ENCODE measurements at regions not wholly inside any gene's neighbourhood (a gene's known extent, or its start where the extent isn't known, plus 50 kb on each side); places are given as distances from the start of the nearest gene placed in this dataset.
"Not testable (repeated sequence)": the region's sequence is repeated elsewhere in the genome, so short reads cannot be mapped to it uniquely, and the experiment has no call there.

GRCh38 chr6:139742671-139743070, 368.2 kb upstream of the CITED2 start:
- DNase-seq, result no peak

- no peak for DNase-seq
Observed at GRCh38 chr6:139738801-139739455, 364.5 kb upstream of the CITED2 start.

GRCh38 chr6:139736325-139736906, 362.0 kb upstream of the CITED2 start:
- no peak for DNase-seq

DNA sequence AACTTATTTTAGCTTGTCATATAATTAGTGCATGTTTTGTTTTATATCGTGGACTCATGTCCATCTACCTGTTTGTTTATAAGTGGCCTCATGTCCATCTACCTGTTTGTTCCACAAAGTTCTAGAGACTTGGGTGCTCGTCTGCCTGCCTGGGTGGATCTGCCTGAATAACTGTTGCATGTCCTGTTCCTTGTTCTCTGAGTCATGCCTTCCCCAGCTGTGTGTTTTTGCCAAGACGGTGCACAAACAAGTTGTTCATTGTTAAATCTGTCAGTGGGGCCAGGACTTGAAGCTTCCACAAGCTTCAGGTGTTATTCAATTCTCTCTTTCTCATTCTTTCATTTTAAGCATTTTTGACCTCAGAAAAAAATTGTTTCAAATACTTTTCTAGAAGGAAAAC, 358.0 kb upstream of the CITED2 start:
- no peak for DNase-seq

- DNase-seq, result no peak
Observed at GRCh38 chr6:139730340-139730974, 356.0 kb upstream of the CITED2 start.

DNA sequence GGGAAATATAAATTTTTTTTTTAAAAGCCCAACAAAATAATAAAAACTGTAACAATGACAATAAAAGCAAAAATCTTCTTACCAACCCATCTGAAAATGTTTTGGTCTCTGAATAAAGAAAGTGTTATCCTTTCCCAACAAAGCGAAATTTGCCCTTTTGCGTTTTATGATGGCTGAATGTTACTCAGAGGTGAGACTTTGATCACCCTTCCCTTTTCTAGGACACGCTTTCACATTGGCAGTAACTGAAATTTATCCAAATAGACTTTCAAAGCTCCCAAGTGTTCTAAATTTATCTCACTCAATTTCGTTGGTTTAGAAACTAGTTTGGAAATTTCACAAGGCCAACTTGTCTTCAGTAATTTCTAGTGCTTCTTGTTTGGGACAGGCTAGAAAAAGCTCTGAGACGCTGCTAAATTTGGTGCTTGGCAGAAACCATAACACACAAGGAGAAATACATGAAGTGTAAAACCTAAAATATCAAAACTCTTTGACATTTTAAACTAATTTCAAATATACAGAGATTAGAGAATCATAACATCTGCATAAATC, 354.5 kb upstream of the CITED2 start:
- DNase-seq, result no peak

GRCh38 chr6:139726272-139726671, 351.8 kb upstream of the CITED2 start:
- not testable (repeated sequence) for DNase-seq

- no peak for DNase-seq
Observed at GRCh38 chr6:139722530-139722929, 348.1 kb upstream of the CITED2 start.

- no peak for DNase-seq
Observed at GRCh38 chr6:139721954-139722353, 347.5 kb upstream of the CITED2 start.

DNA sequence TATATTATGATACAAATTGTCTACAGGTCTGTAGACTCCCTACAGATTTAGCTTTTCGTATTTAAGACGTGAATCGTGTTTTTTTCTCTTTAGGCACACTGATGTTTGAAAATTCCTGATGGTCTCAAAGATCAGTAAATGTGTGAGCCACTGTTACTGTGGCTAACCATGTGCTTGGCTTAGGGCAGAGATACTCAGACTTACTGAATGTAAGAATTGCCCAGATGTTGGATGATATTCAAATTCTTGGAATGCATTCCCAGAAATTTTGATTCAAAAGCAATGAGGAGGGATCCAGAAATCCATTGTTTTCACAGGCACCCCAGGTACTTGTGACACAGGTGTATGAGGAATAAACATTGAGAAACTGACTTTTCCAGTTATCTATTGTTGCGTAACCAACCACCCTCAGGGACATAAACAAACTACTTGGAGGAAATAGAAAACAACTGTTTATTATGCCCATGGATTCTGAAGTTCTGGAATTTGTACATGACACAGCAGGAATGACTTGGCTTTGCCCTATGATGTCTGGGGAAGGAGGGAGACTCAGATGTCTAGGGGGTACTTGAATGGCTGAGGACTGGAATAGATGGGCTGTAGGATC, 339.6 kb upstream of the CITED2 start:
- DNase-seq, result no peak

DNA sequence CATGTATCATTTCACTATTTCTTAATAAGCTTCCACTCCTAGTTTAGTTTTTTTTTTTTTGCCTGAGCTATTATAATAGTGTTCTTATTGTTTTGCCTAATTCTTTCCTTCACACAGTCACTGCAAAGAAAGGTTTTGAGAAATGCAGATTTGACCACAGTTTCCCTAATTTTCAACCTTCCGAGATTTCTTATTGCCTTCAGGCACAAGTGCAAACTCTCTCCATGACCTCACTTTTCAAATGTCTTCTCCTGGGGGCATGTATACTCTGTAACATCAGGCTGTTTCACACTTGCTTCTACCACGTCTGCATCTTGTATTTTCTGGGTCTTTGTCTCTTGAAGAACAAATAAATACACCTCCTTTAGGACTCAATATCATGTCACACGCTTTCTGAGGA, 339.0 kb upstream of the CITED2 start:
- no peak for DNase-seq

- no peak for DNase-seq
Observed at GRCh38 chr6:139712830-139713229, 338.4 kb upstream of the CITED2 start.

- no peak for DNase-seq
Observed at GRCh38 chr6:139711804-139712585, 337.5 kb upstream of the CITED2 start.

GRCh38 chr6:139710556-139710955, 336.1 kb upstream of the CITED2 start:
- no peak for DNase-seq

GRCh38 chr6:139708337-139709199, 334.1 kb upstream of the CITED2 start:
- DNase-seq, result no peak

DNA sequence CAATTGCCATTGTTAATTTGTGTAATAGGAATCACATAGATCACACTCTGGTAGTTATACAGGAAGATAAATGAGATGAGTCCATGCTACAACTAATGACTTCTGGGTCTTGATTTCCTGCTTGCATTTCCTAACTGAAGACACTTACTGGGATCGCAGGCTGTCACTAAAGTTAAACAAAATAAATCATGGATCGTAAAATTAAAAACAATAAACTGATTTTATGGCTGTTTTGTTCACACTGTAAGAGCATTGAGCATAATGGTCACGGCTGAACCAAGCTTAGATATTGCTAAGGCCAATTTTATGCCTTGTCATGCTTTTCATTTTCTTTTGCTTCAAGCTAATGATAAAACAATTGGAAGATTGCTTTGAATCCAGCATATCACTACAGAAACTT, 332.5 kb upstream of the CITED2 start:
- DNase-seq, result no peak

DNA sequence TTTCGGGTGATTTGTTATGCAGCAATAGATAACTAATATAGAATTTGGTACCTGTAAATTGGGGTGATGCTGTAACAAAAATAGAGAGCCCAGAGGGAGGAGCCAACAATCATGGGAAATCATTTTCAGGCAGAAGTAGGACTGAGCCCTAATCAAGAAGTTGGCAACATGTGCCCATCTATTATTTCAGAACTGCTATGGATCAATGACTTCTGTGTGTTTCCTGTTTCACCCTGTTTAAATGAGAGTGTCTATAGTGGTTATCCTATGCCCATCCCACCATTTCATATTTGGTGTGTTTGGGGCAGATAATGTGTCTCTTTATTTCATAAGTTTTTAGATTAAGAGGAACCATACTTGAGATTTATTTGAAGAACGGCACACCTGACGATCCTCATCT, 330.8 kb upstream of the CITED2 start:
- DNase-seq, result no peak

DNA sequence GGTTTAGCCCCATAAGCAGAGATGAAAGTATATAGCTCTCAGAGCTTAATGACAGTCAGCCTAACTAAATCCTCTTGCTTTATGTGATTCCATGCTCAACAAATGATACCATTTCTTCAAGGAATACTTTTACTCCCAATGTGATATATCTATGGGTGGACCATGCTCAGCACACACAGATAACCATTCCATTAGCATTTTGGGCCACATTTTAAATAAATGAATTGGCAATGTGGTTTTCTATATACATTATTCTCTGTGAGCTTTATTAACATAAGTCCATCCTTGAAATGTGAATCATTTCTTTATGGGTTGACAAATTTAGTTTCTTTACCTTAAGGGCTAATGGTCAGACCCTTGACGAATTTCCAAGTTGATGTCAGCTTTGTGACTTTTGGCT, 329.3 kb upstream of the CITED2 start:
- no peak for DNase-seq

DNA sequence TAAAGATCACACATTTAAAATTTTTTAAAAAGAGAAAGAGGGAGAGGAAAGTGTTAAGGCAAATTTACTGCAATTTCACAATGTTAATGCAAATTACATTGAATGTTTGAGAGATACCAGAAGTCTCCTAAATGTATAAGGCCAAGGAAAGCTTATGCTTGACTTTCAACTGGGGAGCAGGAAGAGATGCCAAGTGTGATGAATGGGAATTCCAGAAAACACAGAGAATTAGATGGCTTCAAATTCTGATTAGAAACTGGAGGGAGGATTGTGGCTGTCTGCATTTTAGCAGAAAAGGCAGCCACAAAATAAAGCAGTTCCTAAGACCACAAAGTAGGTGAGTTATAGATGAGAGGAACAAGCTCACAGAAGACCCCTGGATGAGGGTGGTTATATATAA, 328.3 kb upstream of the CITED2 start:
- no peak for DNase-seq

GRCh38 chr6:139701695-139702094, 327.2 kb upstream of the CITED2 start:
- no peak for DNase-seq

DNA sequence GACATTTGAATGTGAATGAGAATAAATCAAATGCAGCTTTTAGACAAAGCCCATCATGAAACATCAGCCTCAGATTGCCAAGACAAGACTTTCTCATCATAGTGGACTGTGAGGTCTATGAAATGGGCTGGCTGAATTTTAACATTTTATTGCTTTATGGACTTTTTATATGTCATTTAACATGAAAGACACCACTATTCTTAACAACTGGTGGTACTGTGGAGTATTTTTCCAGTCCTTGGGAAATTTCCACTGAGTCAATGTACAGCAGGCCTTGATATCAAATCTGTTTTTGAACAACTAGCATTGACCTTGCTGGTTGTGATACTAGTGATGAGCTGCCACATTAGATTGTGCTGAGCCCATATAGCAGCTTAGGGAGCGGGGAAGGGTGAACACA, 326.6 kb upstream of the CITED2 start:
- no peak for DNase-seq

DNA sequence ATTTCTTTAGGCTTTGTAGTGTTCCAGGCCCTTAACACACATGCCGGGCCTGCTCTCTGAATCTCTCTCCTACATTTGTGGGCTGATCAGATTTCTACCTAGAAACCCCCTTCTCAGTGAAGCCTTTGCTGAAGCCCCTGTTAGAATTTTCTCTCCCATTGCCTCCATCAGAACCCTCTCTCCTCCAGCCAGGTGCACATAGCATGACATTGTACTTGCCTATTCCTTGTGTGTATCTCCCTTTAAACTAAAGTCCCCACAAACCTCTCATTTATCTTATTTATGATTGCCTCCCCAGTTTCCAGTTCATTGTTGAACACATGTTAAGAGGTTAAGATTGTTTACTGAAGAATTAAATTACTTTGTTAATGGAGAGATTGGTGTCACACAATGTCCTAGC, 325.5 kb upstream of the CITED2 start:
- DNase-seq, result no peak
